NCI-H510A treated with DMSO at 0.1 percent for 48 hours (cell line): ENCODE measurements at regions not wholly inside any gene's neighbourhood (a gene's known extent, or its start where the extent isn't known, plus 50 kb on each side); places are given as distances from the start of the nearest gene placed in this dataset.

ENCODE experiments used
- DNase-seq: peaks from one replicate; lab custom pipeline; 2025; lab: John Stamatoyannopoulos, UW

- no peak for DNase-seq
Observed at GRCh38 chr3:187823746-187824145, 78.5 kb upstream of the BCL6 start.

GRCh38 chr3:187827723-187828122 lies 82.5 kb upstream of the BCL6 start:
- no peak for DNase-seq

GRCh38 chr3:187828579-187829452 lies 83.5 kb upstream of the BCL6 start:
- DNase-seq = peak; percentile 18

DNA sequence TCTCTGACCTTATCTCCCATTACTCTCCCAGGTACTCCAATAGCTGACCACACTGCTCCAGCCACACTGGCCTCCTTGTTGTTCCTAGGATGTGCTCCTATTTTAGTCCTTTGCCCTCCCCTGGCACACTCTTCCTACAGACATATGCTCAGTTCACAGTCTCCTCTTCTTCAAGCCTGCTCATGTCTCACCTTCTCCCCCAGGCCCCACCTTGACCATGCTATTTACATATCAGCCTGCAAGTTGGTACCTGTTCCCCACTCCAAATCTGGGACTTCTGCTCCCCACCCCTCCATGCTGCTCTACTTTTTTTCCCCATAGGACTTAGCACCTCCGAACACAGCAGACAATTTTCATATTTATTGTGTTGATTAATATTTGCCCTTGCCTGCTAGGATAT lies 84.9 kb upstream of the BCL6 start:
- no peak for DNase-seq

DNA sequence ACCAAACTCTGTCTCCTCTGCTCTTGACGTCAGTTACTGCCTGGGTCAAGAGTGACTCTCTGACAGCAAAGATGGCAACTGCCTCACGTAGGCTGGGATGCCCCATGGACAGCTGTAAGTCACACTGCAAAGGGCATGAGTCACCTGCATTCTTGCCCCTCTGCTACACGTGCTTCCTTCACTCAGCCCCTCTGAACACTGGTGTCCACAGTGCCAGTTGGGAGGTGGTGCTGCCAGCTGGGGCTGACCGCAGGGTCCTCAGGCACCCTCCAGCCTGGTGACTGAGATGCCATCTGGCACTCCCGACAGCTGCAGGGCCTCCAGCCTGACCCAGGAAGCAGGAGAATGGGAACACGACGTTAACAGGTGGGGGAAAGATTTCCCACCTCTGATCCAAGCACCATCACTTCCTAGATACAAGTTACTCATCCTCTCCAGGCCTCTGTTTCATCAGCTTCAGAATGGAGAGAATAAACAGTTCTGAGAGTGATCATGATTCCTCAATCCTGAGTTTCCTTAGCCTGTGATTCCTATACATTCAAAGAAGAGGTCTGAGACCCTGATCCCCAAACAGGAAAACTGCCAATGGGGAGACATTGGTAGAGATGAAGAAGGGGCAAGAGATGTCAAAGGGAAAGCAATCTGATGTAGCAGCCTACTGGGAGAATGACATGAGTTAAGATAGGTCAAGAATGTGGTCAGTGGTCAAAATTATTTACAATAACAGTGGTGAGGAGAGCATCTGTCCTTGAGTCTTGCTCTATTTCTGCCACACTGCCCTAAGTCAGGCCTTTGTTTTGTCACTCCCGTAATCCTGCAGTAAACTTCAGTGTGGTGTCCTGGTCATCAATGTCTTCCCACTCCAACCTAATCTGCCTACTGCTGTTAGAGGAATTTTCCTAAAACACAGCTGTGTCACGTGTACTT lies 86.1 kb upstream of the BCL6 start:
- DNase-seq = no peak

GRCh38 chr3:187832202-187832601 lies 86.9 kb upstream of the BCL6 start:
- DNase-seq = no peak

GRCh38 chr3:187833375-187833774 lies 88.1 kb upstream of the BCL6 start:
- no peak for DNase-seq

DNA sequence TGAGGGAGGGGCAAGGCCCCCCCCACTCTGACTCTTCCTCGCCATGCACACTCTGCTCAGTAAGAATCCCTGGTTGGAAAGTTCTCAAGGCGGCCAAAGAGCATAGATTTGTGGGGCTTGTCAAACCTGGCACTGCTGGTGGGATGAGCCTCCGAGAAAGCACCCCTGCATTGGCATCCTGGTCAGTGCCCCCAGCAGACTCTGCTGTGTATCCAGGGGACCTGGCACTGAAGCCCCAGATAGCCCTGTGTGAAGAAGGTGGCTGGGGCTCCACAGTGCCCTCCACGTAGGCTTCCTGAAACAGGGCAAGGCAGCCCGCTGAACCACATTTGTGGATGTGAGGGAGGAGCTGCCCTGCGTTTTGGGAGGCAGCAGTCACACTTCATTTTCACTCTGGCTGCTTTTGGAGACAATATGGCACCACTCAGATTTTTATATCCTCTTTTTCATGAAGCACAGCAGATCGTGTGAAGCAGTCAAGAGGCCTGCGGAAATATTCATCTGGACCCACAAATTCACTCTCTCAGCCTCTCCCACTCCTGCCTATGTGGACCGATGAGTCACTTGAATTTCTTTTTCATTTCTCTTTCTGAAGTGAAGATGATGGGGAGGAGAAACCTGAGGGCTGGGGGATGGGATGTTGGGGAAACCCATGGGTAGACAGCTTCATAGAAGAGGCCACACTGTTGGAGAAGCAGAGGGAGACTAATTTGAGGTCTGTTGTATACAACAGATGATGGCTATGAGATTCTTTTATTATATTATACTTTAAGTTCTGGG lies 88.7 kb upstream of the BCL6 start:
- no peak for DNase-seq

DNA sequence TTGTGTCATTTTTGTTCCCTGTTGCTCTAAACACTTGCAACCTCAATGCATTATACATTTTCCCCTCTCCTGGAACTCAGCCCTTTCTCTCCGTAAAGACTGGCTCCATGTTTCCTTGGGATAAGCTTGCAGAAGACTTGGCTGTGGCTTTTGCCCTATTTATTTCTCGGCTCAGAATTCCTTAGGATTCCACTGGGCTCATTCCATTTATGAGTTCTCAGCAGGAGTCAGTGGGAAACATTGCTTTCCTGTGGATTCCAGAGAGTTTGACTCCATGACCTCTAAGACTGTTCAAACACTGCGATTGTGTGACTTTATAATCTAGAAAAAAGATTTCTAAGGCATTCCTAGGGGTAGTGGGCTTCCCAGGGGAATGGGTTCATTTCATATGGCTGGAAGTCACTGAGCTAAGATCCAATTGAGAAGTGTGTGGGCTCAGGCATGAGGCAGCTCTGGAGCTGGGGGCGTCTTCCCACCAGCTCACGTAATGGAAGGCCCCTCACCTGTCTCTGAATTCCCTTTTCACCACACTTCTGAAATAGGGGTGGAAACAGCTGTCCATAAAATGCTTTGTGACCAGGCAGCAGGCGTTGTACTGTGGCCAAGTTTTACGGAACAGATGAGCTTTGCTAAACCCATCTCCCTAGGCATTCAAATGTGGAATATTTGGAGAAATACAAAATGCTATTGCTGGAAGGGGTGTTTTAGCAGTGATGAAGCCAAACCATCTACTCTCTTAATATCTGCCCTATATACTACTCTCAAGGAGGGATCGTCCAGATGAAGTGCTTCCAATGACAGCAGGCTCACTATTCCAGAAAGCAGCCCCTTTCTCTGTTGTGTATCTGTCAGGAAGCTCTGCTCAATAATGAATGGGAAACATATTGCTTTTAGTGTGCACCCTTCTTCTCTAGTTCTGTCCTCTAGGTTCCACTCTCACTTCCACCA lies 91.8 kb upstream of the BCL6 start:
- no peak for DNase-seq

- no peak for DNase-seq
Observed at GRCh38 chr3:187838016-187838540, 92.8 kb upstream of the BCL6 start.

- no peak for DNase-seq
Observed at GRCh38 chr3:187839422-187839821, 94.2 kb upstream of the BCL6 start.

GRCh38 chr3:187840856-187841255 lies 95.6 kb upstream of the BCL6 start:
- DNase-seq = no peak

DNA sequence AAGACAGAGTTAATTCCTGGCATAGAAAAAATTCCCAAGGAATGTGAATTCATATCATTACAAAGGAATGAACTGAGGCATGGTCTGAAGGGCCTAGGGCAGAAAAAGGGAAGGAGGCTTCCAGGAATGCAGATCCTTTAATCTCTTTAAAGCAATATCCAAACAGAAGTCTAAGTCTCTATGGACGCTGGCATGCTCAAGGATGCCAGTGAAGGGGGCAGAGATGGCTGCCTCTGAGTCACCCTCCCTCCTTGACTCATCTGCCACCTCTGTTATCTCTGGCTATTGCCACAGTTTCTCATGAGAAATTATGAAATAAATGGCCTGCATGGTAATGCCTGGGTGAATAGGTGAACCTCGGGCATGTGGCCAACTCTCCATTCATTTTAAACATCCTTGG lies 96.3 kb upstream of the BCL6 start:
- DNase-seq = no peak

GRCh38 chr3:187843654-187844053 lies 98.4 kb upstream of the BCL6 start:
- DNase-seq = no peak

DNA sequence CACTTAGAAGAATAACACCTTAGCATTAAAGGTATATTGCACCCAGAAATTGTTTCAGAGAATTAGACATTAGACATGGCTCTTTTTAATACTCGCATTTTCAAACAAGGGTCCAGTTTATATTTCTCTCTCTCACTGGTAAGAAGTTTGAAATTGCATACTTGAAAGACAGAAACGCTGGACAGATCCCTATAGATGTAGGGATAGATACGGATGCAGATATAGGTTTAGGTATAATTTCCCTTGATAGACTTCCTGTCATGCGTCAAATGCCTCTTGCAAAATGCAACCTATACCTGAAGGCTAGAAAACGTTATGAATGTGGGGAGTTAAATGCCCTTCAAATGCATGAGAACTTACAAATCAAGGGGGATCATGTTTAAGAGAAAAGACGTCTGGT lies 99.4 kb upstream of the BCL6 start:
- DNase-seq = no peak

DNA sequence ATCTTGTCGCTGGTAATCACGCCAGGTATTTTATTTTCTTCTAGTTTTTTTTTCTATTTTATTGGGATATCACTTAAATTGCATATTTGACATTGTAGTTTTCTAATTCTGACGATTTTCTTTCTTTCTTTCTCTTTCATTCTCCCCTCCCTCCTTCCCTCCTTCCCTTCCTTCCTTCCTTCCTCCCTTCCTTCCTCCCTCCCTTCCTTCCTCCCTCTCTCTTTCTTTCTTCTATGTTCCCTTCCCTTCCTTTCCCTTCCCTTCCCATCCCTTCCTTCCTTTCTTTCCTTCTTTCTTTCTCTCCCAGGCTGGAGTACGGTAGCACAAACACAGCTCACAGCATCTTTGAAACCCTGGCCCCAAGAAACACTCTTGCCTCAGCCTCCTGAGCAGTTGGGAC lies 100.6 kb upstream of the BCL6 start:
- no peak for DNase-seq

DNA sequence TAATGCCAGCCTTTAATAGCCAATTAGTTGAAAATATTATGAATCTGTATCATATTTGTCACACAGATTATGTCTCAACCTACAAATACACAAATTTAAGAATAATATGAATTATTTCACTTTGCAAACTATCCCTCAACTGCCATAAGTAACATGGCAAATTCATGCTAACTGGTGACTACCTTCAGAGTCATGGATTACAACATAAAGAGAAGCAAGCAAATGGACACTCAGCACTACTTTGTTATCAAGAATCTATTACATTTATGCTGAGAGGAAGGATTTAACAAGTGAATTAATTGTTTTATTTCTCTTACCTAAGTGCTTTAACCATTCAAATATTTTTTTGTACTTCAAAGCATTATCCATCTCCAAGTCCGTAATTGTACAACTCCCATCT lies 103.1 kb upstream of the BCL6 start:
- no peak for DNase-seq

DNA sequence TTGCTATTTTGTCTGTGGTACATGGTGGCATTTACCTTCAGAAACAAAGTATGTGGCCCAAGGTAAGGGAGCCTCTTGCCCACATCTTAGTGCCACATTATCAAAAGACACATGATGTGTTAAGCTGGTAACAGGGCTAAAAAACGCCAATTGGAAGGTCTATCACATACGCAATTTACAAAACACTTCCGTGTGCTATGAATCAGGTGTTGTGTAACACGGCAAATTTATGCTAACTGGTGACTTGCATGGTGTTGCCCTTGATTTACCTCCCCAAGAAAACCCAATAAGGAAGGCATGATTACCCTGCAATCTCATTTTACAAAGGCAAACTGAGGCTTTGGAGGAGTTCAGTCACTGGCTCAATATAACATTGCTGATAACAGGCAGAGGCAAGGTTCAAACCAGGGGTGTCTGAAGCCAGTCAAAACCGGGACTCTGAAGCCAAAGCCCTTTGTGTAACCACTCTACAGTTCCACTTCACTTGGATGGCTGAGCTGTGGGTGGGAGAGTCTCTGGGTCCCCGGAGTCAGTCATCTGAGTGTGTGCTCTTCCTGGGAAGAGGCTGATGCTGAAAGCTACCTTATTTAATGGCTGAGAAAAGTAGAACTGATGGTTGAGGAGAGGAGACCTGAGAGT lies 103.9 kb upstream of the BCL6 start:
- no peak for DNase-seq

- no peak for DNase-seq
Observed at GRCh38 chr3:187850258-187850921, 105.1 kb upstream of the BCL6 start.
